ENCODE measurements at regions not wholly inside any gene's neighbourhood (a gene's known extent, or its start where the extent isn't known, plus 50 kb on each side); places are given as distances from the start of the nearest gene placed in this dataset.

- TF ChIP-seq POLR2A (IDR thresholded peaks at IDR 0.05) (no peak), CTCF (IDR thresholded peaks at IDR 0.05) (no peak)
Observed at GRCh38 chr16:80462917-80463316, 77.9 kb upstream of the DYNLRB2 start.

Measured in right lobe of liver (tissue), 4 donors.